ENCODE measurements at regions not wholly inside any gene's neighbourhood (a gene's known extent, or its start where the extent isn't known, plus 50 kb on each side); places are given as distances from the start of the nearest gene placed in this dataset.

DNA sequence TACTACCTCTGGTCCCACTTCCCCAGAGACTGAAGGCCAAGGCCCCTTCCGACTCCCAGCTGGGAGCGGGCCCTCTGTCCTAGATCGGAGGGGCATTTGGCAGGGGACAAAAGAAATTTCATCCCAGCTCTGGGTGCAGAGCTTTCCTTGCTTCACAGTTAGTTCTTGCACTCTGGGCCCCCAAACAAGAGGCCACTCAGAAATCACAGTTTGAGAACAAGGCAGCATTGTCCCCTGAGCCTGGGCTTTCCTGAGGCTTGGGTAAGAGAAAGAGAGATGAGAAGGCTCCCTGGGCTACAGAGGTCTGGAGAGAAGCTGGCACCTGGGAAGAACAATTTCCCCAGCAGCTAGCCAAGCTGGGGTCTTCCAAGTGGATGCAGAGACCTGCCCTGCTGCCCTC lies 71.8 kb upstream of the NCAM1 start:
- Histone ChIP-seq H3K9me3 (ENCODE audit: control insufficient read depth, insufficient read depth, low read depth, low read length) (no peaks in the 10 kb centered on the region), H3K36me3 (ENCODE audit: control insufficient read depth, insufficient read depth, low read length) (no peaks in the 10 kb centered on the region)

GRCh38 chr11:112899235-112900006 lies 61.8 kb upstream of the NCAM1 start:
- Histone ChIP-seq H3K4me3 (ENCODE audit: low read depth, low read length) (no peak overlapping the region), H3K27me3 (ENCODE audit: control insufficient read depth, insufficient read depth, low read length) (no peaks in the 10 kb centered on the region; the same call in 1 of the 2 replicates), H3K4me1 (ENCODE audit: control insufficient read depth, insufficient read depth, low read length) (no peaks in the 10 kb centered on the region), H3K36me3 (ENCODE audit: control insufficient read depth, insufficient read depth, low read length) (no peaks in the 10 kb centered on the region), H3K9ac (ENCODE audit: low read length) (no peak overlapping the region), H3K9me3 (ENCODE audit: control insufficient read depth, insufficient read depth, low read depth, low read length) (no peaks in the 10 kb centered on the region), H3K27ac (ENCODE audit: low read depth, low read length) (no peak overlapping the region)

More for the DNA sequence above, 71.8 kb upstream of the NCAM1 start:
- no peak overlapping the region for H3K9ac ChIP-seq (ENCODE audit: low read length)
- no peak overlapping the region for H3K4me3 ChIP-seq (ENCODE audit: low read depth, low read length)
- H3K4me1 ChIP-seq (ENCODE audit: control insufficient read depth, insufficient read depth, low read length) = no peaks in the 10 kb centered on the region
- H3K27ac ChIP-seq (ENCODE audit: low read depth, low read length) = no peak overlapping the region
- H3K27me3 ChIP-seq (ENCODE audit: control insufficient read depth, insufficient read depth, low read length) = peaks cover 5% of the 10 kb centered on the region

DNA sequence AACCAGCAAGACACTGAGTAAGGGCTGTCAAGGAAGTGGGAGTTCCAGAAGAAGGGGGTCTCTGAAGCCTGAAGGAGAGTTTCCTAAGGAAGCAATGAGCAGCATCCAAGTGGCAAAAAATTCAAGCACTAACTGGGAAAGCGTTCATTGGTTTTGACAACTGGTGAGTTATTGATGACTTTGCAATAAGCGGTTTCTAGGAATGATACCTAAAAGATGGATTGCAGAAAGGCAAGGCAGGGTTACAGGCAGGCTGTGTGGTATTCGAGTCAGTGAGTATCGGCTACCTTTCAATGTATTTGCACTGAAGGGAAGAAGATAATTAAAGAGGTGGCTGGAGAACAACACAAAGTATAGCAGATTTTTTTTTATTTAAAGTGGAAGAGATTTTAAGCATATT lies 59.3 kb upstream of the NCAM1 start:
- Histone ChIP-seq H3K9ac (ENCODE audit: low read length) (no peak overlapping the region), H3K27me3 (ENCODE audit: control insufficient read depth, insufficient read depth, low read length) (no peaks in the 10 kb centered on the region; the same call in 1 of the 2 replicates), H3K36me3 (ENCODE audit: control insufficient read depth, insufficient read depth, low read length) (no peaks in the 10 kb centered on the region), H3K9me3 (ENCODE audit: control insufficient read depth, insufficient read depth, low read depth, low read length) (no peaks in the 10 kb centered on the region), H3K4me3 (ENCODE audit: low read depth, low read length) (no peak overlapping the region), H3K4me1 (ENCODE audit: control insufficient read depth, insufficient read depth, low read length) (no peaks in the 10 kb centered on the region), H3K27ac (ENCODE audit: low read depth, low read length) (no peak overlapping the region)

DNA sequence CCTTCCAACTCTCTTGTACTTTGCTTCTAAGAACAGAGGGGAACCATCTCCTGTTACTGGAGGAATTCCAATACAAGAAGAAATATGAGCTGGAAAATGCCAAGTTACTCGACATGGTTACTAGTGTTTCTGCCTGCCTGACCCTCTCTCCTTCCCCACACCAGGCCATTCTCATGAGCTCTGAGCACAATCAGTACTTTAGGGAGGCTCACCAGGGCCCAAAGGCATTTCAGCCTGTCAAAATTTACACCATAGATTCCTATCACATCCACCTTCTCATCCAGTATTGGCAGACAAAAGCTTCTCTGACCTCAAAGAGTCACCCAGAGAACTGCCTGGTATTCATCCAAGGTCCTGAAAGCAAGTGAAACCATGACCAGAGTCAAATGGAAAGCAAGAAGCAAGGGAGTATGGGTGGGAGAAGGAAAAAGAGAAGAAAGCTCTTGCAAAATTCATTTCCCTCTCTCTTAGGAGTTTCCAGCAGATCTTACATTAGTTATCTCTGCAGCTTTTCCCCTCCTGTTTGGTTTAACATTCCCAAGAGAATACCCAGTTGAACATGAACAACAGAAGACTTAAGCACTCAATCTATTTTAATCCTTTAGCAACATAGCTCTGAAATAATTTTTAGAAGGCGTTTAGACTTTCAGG lies 58.7 kb upstream of the NCAM1 start:
- H3K9ac ChIP-seq (ENCODE audit: low read length) = no peak overlapping the region
- H3K27me3 ChIP-seq (ENCODE audit: control insufficient read depth, insufficient read depth, low read length) = peaks cover 4% of the 10 kb centered on the region
- no peaks in the 10 kb centered on the region for H3K9me3 ChIP-seq (ENCODE audit: control insufficient read depth, insufficient read depth, low read depth, low read length)
- H3K4me1 ChIP-seq (ENCODE audit: control insufficient read depth, insufficient read depth, low read length) = no peaks in the 10 kb centered on the region
- no peak overlapping the region for H3K4me3 ChIP-seq (ENCODE audit: low read depth, low read length)
- H3K27ac ChIP-seq (ENCODE audit: low read depth, low read length) = no peak overlapping the region
- no peaks in the 10 kb centered on the region for H3K36me3 ChIP-seq (ENCODE audit: control insufficient read depth, insufficient read depth, low read length)

- Histone ChIP-seq H3K27me3 (ENCODE audit: control insufficient read depth, insufficient read depth, low read length) (peaks cover 6% of the 10 kb centered on the region), H3K9ac (ENCODE audit: low read length) (no peak overlapping the region), H3K9me3 (ENCODE audit: control insufficient read depth, insufficient read depth, low read depth, low read length) (no peaks in the 10 kb centered on the region), H3K27ac (ENCODE audit: low read depth, low read length) (no peak overlapping the region), H3K4me1 (ENCODE audit: control insufficient read depth, insufficient read depth, low read length) (no peaks in the 10 kb centered on the region), H3K36me3 (ENCODE audit: control insufficient read depth, insufficient read depth, low read length) (no peaks in the 10 kb centered on the region), H3K4me3 (ENCODE audit: low read depth, low read length) (no peak overlapping the region)
These were observed 57.9 kb upstream of the NCAM1 start for GRCh38 chr11:112903340-112903739.

DNA sequence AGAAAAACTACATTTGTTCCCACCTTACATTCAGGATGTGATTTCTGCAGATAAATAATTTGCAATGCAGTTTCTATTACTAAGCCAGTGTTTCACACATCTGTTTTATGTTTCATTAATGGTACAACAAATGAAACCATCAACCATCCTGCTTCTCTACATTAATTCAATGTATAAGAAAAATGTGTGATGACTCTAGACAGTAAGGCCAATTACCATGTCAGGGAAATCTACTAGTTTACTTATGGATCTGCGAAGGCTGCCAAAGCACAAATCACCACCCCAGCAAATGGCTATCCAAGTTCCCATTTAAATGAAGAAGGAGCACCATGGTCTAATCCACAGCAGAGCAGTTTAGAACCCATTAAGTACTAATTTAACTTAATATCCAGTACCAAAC lies 50.1 kb upstream of the NCAM1 start:
- H3K27ac ChIP-seq (ENCODE audit: low read depth, low read length) = no peak overlapping the region
- no peak overlapping the region for H3K4me3 ChIP-seq (ENCODE audit: low read depth, low read length)
- no peaks in the 10 kb centered on the region for H3K36me3 ChIP-seq (ENCODE audit: control insufficient read depth, insufficient read depth, low read length)
- no peak overlapping the region for H3K9ac ChIP-seq (ENCODE audit: low read length)
- no peaks in the 10 kb centered on the region for H3K9me3 ChIP-seq (ENCODE audit: control insufficient read depth, insufficient read depth, low read depth, low read length)
- H3K4me1 ChIP-seq (ENCODE audit: control insufficient read depth, insufficient read depth, low read length) = no peaks in the 10 kb centered on the region; the same call in 1 of the 2 replicates
- peaks cover 13% of the 10 kb centered on the region for H3K27me3 ChIP-seq (ENCODE audit: control insufficient read depth, insufficient read depth, low read length)

All from HUES6 (cell line).